OCI-LY1 (cell line): ENCODE measurements at regions not wholly inside any gene's neighbourhood (a gene's known extent, or its start where the extent isn't known, plus 50 kb on each side); places are given as distances from the start of the nearest gene placed in this dataset.

ENCODE experiments used
- H2AFZ ChIP-seq: fragments of 200-600 bp; sonication (generic), shearing (Covaris generic); 2 replicates; pipeline ENCODE4 v1.6.0; 2014; ENCODE audit warnings: antibody characterized with exemption, mild to moderate bottlenecking, low read length
- H3F3A ChIP-seq: fragments of 200-600 bp; sonication (generic), shearing (Covaris generic); 2 replicates; pipeline ENCODE4 v1.6.0; 2014; ENCODE audit warnings: mild to moderate bottlenecking, antibody characterized with exemption, low read length, moderate library complexity; ENCODE audit not compliant: insufficient read depth
- H3K27ac ChIP-seq: fragments of 200-600 bp; sonication (generic); 2 replicates; pipeline ENCODE4 v1.5.1; 2014; ENCODE audit warnings: low read length, mixed run types, mild to moderate bottlenecking, low read depth; ENCODE audit not compliant: poor library complexity, severe bottlenecking
- H3K27me3 ChIP-seq: fragments of 200-600 bp; sonication (generic); 2 replicates; pipeline ENCODE4 v1.6.0; 2014; ENCODE audit warnings: antibody characterized with exemption, mild to moderate bottlenecking, low read length, moderate library complexity; ENCODE audit not compliant: insufficient read depth
- H3K36me3 ChIP-seq: fragments of 200-600 bp; sonication (generic); 2 replicates; pipeline ENCODE4 v1.6.1; 2014; ENCODE audit warnings: mild to moderate bottlenecking, antibody characterized with exemption, low read length, moderate library complexity, mixed read lengths; ENCODE audit not compliant: insufficient read depth
- H3K4me1 ChIP-seq: fragments of 200-600 bp; sonication (generic); 2 replicates; pipeline ENCODE4 v1.5.1; 2014; ENCODE audit warnings: mild to moderate bottlenecking, low read length, moderate library complexity; ENCODE audit not compliant: insufficient read depth, severe bottlenecking
- H3K4me2 ChIP-seq: fragments of 200-600 bp; sonication (generic), shearing (Covaris generic); 2 replicates; pipeline ENCODE4 v1.6.1; 2014; ENCODE audit warnings: low read length
- H3K4me3 ChIP-seq: fragments of 200-600 bp; sonication (generic); 2 replicates; pipeline ENCODE4 v1.5.1; 2014; ENCODE audit warnings: low read length, low read depth, mild to moderate bottlenecking, mixed read lengths; ENCODE audit not compliant: poor library complexity, severe bottlenecking
- H3K79me2 ChIP-seq: fragments of 200-600 bp; shearing (Covaris generic); 2 replicates; pipeline ENCODE4 v1.6.1; 2016; ENCODE audit warnings: mixed run types, low read length, mixed read lengths; ENCODE audit not compliant: insufficient read depth
- H3K9ac ChIP-seq: fragments of 200-600 bp; sonication (generic), shearing (Covaris generic); 2 replicates; pipeline ENCODE4 v1.6.1; 2014; ENCODE audit warnings: mild to moderate bottlenecking, low read length, mixed read lengths
- H3K9me2 ChIP-seq: fragments of 200-600 bp; sonication (generic), shearing (Covaris generic); 2 replicates; pipeline ENCODE4 v1.6.1; 2014; ENCODE audit warnings: low read depth, mild to moderate bottlenecking, low read length, mixed read lengths
- H3K9me3 ChIP-seq: fragments of 200-600 bp; shearing (Covaris generic); 2 replicates; pipeline ENCODE4 v1.6.1; 2014; ENCODE audit warnings: low read length, mixed read lengths
- H4K20me1 ChIP-seq: fragments of 200-600 bp; sonication (generic), shearing (Covaris generic); 2 replicates; pipeline ENCODE4 v1.6.0; 2016; ENCODE audit warnings: mild to moderate bottlenecking, low read length; ENCODE audit not compliant: insufficient read depth
- EZH2 ChIP-seq: fragments of 200-600 bp; sonication (generic), shearing (Covaris generic); IDR thresholded peaks from 2 replicates; pipeline ENCODE4 v1.8.0; 2017; ENCODE audit warnings: borderline replicate concordance, mixed run types, mild to moderate bottlenecking, antibody characterized with exemption, low read length, moderate library complexity, mixed read lengths
- TF ChIP-seq, protein P1 (sequence below): fragments of 200-600 bp; sonication (generic), shearing (Covaris generic); IDR thresholded peaks from 2 replicates; pipeline ENCODE4 v1.5.1; 2017; ENCODE audit warnings: mild to moderate bottlenecking, antibody characterized with exemption, low read length, moderate library complexity, mixed read lengths

DNA sequence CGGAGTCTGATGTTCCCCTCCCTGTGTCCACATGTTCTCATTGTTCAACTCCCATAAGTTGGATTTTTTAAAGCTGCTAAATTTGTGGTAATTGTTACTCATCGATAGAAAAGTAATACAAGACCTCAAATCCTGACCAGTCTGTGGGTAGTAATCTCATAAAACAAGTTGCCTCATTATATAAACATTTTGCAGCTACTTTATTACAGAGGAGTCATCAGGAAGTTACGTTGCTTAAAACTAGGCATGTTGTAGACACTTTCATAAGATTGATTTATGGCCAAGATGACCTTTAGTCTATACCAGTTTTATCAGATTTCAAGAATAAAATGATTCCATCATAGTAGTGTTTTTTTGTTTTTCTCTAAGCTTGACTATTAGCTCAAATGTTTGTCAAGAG is 208.8 kb downstream of the GIPC2 start:
- Histone ChIP-seq H4K20me1 (no peaks in the 10 kb centered on the region), H3K4me1 (no peaks in the 10 kb centered on the region), H3K27me3 (no peaks in the 10 kb centered on the region), H3K9ac (no peak overlapping the region), H3K4me2 (no peak overlapping the region), H2AFZ (no peak overlapping the region), H3K9me3 (no peaks in the 10 kb centered on the region), H3K36me3 (no peaks in the 10 kb centered on the region), H3F3A (no peaks in the 10 kb centered on the region), H3K9me2 (no peaks in the 10 kb centered on the region), H3K27ac (no peak overlapping the region), H3K4me3 (no peak overlapping the region), H3K79me2 (no peaks in the 10 kb centered on the region)
- no peak for TF ChIP-seq EZH2
- TF ChIP-seq, protein P1, sequence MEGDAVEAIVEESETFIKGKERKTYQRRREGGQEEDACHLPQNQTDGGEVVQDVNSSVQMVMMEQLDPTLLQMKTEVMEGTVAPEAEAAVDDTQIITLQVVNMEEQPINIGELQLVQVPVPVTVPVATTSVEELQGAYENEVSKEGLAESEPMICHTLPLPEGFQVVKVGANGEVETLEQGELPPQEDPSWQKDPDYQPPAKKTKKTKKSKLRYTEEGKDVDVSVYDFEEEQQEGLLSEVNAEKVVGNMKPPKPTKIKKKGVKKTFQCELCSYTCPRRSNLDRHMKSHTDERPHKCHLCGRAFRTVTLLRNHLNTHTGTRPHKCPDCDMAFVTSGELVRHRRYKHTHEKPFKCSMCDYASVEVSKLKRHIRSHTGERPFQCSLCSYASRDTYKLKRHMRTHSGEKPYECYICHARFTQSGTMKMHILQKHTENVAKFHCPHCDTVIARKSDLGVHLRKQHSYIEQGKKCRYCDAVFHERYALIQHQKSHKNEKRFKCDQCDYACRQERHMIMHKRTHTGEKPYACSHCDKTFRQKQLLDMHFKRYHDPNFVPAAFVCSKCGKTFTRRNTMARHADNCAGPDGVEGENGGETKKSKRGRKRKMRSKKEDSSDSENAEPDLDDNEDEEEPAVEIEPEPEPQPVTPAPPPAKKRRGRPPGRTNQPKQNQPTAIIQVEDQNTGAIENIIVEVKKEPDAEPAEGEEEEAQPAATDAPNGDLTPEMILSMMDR, result no peak

- H3K79me2 ChIP-seq, result no peaks in the 10 kb centered on the region
- H3K9ac ChIP-seq, result no peak overlapping the region
- no peaks in the 10 kb centered on the region for H3F3A ChIP-seq
- no peak for TF ChIP-seq EZH2
- TF ChIP-seq, protein P1, result no peak
- no peak overlapping the region for H2AFZ ChIP-seq
- H3K4me1 ChIP-seq, result no peaks in the 10 kb centered on the region
- no peaks in the 10 kb centered on the region for H3K27me3 ChIP-seq
- H4K20me1 ChIP-seq, result no peaks in the 10 kb centered on the region
- H3K9me2 ChIP-seq, result no peaks in the 10 kb centered on the region
- H3K9me3 ChIP-seq, result no peaks in the 10 kb centered on the region
- H3K27ac ChIP-seq, result no peak overlapping the region
- H3K36me3 ChIP-seq, result no peaks in the 10 kb centered on the region
- no peak overlapping the region for H3K4me3 ChIP-seq
- H3K4me2 ChIP-seq, result no peak overlapping the region
Observed at GRCh38 chr1:78255383-78255782, 209.6 kb downstream of the GIPC2 start.

GRCh38 chr1:78255846-78256245 is 210.1 kb downstream of the GIPC2 start:
- no peaks in the 10 kb centered on the region for H3K36me3 ChIP-seq
- no peaks in the 10 kb centered on the region for H3F3A ChIP-seq
- no peaks in the 10 kb centered on the region for H3K9me2 ChIP-seq
- H3K4me1 ChIP-seq, result no peaks in the 10 kb centered on the region
- TF ChIP-seq EZH2, result no peak
- TF ChIP-seq, protein P1, result no peak
- H3K9ac ChIP-seq, result no peak overlapping the region
- no peaks in the 10 kb centered on the region for H3K79me2 ChIP-seq
- no peaks in the 10 kb centered on the region for H3K27me3 ChIP-seq
- no peak overlapping the region for H3K27ac ChIP-seq
- no peaks in the 10 kb centered on the region for H4K20me1 ChIP-seq
- no peak overlapping the region for H2AFZ ChIP-seq
- no peak overlapping the region for H3K4me3 ChIP-seq
- no peak overlapping the region for H3K4me2 ChIP-seq
- no peaks in the 10 kb centered on the region for H3K9me3 ChIP-seq
